ENCODE measurements at regions not wholly inside any gene's neighbourhood (a gene's known extent, or its start where the extent isn't known, plus 50 kb on each side); places are given as distances from the start of the nearest gene placed in this dataset.

GRCh38 chr15:70267306-70267705 lies 169.6 kb upstream of the TLE3 start:
- no peak for DNase-seq (ENCODE audit: low read depth in 2 of 2)

DNA sequence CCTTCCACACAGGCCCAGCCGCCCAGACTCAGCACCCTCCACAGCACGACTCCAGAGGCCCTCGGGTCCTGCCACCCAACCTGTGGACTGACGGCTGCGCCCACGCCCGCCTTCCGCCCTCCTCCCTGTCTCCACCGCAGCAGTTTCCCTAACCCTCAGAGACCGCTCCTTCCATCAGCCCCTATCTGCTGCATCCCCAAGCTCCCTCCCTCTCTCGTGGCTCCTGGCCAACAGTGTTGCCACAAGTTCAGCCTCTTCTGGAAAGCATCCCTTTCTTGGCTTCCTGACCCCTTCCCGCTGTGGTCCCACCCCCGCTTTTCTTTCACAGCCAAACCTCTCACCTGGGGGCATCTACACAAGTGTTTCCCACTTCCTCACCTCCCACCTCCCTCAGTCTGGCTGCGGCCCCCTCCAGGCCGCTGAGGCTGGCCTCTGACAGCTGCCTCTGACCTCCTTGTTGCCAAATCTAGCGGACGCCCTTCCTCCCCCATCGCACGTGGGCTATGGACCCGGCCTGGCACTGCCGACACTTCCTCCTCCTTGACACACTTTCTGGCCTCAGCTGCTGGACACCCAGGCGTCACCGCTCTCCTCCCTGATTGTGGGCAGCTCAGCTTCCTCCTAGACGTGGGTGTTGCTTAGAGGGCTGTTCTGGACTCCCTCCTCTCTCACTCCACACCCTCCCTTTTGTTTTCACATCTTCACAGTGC lies 168.8 kb upstream of the TLE3 start:
- DNase-seq (ENCODE audit: low read depth in 2 of 2): no peak

GRCh38 chr15:70265986-70266385 lies 168.3 kb upstream of the TLE3 start:
- no peak for DNase-seq (ENCODE audit: low read depth in 2 of 2)

DNA sequence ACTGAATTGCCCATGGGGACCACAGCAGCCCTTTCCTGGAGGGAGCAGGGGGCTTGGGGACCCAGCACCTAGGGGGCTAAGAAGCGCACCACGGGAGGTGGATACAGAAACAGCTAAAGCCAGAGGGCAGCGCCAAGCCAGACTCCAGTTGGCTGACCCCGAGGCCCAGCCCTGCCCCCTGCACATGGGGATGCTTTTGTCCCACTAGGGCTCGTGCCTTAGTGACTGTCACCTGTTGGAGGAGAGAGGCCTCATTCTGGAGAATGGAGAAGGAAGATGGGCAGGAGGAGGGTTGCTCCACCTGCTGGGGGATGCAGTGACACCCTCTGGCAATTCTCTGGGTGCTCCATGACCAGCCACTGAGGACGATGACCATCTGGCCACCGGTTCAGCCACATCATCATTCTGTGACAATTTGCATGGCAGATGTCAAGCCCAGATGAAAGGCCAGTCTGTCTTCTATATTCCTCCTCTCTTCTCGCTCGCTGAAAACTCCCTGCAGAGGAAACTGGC lies 167.8 kb upstream of the TLE3 start:
- DNase-seq (ENCODE audit: low read depth in 2 of 2): no peak

DNA sequence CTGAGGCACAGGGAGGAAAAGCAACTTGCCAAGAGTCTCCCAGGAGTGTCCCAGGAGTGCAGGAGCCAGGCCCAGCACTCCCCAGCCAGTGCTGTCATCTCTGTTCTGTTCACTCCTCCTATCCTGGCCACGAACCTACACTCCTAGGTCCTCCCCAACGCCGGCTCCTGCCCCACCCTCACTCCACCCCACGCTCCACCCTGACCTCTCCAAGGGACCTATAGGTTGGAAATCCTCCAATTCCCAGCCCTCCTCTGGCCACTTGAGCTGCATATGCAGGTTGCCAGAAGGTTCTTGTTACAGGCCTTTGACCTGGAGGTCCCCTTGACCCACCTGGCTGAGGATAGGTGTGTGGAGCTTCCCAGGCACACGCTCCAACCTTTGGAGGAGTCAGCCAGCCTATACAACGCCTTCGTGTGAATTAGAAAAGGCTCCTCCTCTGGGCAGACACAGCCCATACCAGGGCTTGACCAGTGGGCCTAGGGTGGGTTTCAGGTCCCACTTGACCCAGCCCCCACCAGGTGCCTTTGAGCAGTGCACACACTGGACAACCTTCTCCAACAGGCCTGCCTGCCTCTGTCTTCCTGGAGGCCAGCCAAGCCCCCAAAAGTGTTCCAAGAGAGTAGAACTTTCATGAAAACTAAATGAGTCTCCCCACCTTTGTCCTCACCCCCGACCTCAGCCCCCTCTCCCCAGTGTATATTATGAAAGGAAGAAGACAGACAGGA lies 167.2 kb upstream of the TLE3 start:
- no peak for DNase-seq (ENCODE audit: low read depth in 2 of 2)

- DNase-seq (ENCODE audit: low read depth in 2 of 2): no peak
Measured at GRCh38 chr15:70264014-70264582, 166.4 kb upstream of the TLE3 start.

- no peak for DNase-seq (ENCODE audit: low read depth in 2 of 2)
Measured at GRCh38 chr15:70262591-70263274, 165.0 kb upstream of the TLE3 start.

DNA sequence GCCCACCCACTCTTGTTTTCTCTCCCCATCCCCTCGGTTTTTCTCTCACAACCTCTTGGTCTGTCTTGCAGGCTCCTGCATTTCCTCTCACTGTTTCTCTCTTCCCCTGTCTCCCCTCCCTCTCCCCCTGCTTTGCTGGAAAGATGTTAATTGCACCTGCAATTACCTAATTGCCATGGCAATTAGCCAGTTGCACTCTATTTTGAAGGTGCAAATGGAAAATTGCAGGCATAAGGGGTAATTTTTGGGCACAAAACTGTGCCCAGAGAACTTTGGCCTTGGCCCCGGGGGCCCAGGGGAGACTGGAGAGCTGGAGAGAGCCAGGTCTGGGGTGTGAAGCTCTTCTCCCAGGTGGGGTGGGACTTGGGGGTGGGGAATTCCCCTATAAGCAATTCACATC lies 164.5 kb upstream of the TLE3 start:
- DNase-seq (ENCODE audit: low read depth in 2 of 2): no peak

DNA sequence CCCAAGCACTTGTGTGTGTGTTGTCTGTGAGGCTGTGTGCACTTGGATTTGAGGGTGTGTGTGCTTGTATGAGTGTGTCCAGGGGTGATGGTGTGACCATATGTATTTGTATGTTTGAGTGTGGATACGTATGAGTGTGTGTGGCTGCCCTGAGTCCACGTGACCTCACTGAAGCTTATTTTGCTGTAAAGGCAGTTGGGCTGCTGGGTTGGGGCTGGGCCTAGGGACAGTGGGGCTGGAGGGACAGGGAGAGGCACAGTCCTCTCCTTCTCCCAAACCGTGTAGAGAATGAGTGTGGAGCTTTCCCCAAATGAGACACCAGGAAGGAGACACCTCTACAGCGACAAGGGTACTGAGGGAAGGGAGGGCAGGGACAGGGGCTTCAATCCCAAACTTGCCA lies 163.4 kb upstream of the TLE3 start:
- no peak for DNase-seq (ENCODE audit: low read depth in 2 of 2)

DNA sequence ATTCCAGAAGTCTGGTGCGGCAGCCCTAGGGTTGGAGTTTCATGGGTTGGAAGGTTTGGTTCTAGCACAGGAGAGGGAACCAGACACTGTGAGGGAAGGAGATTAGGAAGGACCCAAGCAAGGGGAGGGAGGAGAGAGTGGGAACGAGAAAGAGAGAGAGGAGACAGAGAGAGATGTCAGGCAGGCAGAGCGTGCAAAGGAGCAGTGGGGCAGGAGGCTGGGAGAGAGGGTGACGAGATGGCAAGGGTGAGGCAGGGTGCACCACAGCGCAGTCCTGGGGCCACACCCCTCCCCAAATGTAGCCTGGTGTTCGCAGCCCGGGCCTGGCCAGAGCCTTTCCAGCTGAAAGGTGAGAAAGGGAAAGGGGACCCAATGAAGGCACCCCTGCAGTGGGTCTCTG lies 162.9 kb upstream of the TLE3 start:
- DNase-seq (ENCODE audit: low read depth in 2 of 2): no peak

GRCh38 chr15:70259640-70260508 lies 162.2 kb upstream of the TLE3 start:
- DNase-seq (ENCODE audit: low read depth in 2 of 2): no peak

- no peak for DNase-seq (ENCODE audit: low read depth in 2 of 2)
Measured at GRCh38 chr15:70259028-70259424, 161.3 kb upstream of the TLE3 start.

GRCh38 chr15:70258369-70259027 lies 160.8 kb upstream of the TLE3 start:
- peak; percentile 51 to 55 for DNase-seq (ENCODE audit: low read depth in 2 of 2)

GRCh38 chr15:70257573-70258248 lies 160.0 kb upstream of the TLE3 start:
- no peak for DNase-seq (ENCODE audit: low read depth in 2 of 2)

DNA sequence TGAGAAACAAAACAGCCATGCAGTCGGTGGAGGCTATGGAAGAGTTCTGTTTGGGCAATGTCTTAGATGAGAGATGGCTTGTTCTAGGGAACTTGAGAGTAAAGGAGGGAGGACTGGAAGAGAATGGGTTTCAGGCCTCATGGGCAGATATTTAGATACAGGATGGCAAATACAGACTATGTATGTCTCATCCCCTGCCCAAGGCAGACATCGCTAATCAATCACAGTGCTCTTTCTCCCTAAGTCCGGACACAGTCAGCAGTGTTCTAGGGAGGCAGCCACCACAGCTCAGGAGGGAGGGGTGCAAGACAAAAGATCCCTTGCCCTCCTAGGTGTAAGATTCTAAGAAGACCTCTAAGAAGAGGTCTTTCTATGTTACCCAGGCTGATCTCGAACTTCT lies 159.3 kb upstream of the TLE3 start:
- DNase-seq (ENCODE audit: low read depth in 2 of 2): no peak

DNA sequence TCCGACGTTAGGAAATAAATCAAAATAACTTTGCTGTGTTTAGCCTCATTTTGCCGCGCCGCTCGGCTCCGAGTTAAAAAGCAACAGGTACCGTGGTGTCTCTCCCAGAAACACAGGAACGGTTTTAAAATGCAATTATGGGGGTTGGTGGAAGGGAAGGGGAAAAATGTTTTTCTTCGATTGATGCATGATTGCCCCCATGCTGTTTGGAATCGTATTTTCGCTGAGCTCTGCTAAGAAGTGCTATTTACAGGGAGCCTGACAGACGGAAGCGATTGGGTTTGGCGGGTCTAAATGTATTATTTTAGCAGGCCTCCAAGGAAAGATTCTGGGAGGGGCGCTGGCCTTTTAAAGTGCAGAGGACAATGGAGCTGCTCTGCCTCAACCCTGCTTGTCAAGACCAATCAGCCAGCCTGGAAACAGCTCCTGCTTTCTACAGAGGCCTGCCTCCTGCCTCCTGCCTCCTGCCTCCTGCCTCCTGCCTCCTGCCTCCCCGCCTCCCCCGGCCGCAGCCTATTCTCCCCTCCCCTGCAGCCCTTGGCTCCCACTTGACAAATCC lies 156.7 kb upstream of the TLE3 start:
- no peak for DNase-seq (ENCODE audit: low read depth in 2 of 2)

GRCh38 chr15:70253461-70254156 lies 155.9 kb upstream of the TLE3 start:
- DNase-seq (ENCODE audit: low read depth in 2 of 2): no peak

- no peak for DNase-seq (ENCODE audit: low read depth in 2 of 2)
Measured at GRCh38 chr15:70252951-70253320, 155.2 kb upstream of the TLE3 start.
